ENCODE measurements at regions not wholly inside any gene's neighbourhood (a gene's known extent, or its start where the extent isn't known, plus 50 kb on each side); places are given as distances from the start of the nearest gene placed in this dataset.

DNA sequence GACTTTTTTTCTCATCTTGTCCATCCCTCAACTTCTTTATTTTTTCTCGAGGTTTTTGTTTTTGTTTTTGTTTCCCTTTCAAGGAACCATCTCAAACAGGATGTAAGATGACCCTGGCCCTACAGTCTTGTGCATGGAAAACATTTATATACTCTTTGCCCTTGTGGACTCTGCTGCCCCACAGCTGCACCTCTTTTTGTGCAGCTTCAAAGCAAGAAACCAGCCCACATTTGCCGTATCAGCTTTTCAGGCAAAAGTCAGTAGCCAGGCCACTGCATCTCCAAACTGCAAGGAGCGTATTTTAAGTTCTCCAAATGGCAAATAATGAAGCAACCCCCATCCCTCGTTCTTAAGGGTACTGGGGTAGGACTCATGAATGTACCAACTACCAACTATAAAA, 756.5 kb downstream of the C4orf33 start:
- TF ChIP-seq, protein P1, sequence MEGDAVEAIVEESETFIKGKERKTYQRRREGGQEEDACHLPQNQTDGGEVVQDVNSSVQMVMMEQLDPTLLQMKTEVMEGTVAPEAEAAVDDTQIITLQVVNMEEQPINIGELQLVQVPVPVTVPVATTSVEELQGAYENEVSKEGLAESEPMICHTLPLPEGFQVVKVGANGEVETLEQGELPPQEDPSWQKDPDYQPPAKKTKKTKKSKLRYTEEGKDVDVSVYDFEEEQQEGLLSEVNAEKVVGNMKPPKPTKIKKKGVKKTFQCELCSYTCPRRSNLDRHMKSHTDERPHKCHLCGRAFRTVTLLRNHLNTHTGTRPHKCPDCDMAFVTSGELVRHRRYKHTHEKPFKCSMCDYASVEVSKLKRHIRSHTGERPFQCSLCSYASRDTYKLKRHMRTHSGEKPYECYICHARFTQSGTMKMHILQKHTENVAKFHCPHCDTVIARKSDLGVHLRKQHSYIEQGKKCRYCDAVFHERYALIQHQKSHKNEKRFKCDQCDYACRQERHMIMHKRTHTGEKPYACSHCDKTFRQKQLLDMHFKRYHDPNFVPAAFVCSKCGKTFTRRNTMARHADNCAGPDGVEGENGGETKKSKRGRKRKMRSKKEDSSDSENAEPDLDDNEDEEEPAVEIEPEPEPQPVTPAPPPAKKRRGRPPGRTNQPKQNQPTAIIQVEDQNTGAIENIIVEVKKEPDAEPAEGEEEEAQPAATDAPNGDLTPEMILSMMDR (IDR thresholded peaks at IDR 0.05; ENCODE audit: poor library complexity): no peak
- TF ChIP-seq EZH2phosphoT487 (IDR thresholded peaks at IDR 0.05; ENCODE audit: low read depth, severe bottlenecking, unreplicated experiment) (no peak), EZH2 (IDR thresholded peaks at IDR 0.05; ENCODE audit: borderline replicate concordance) (no peak)

Data from hepatocyte (in vitro differentiated cells).